ENCODE measurements at regions not wholly inside any gene's neighbourhood (a gene's known extent, or its start where the extent isn't known, plus 50 kb on each side); places are given as distances from the start of the nearest gene placed in this dataset.

GRCh38 chr3:178916223-178916622 lies 155.4 kb downstream of the ZMAT3 start:
- FAIRE-seq (no peak), DNase-seq (ENCODE audit: low read depth in 1 of 2, low spot score in 1 of 2) (no peak), ATAC-seq (no peak)
- ChIA-PET CTCF (no interaction called here), POLR2A (no interaction called here)
- Histone ChIP-seq H3K4me1 (no peaks in the 10 kb centered on the region), H3K4me3 (no peak overlapping the region), H3K27ac (no peak overlapping the region), H3K4me2 (no peak overlapping the region), H3K9me3 (no peaks in the 10 kb centered on the region)
- TF ChIP-seq, protein P1, sequence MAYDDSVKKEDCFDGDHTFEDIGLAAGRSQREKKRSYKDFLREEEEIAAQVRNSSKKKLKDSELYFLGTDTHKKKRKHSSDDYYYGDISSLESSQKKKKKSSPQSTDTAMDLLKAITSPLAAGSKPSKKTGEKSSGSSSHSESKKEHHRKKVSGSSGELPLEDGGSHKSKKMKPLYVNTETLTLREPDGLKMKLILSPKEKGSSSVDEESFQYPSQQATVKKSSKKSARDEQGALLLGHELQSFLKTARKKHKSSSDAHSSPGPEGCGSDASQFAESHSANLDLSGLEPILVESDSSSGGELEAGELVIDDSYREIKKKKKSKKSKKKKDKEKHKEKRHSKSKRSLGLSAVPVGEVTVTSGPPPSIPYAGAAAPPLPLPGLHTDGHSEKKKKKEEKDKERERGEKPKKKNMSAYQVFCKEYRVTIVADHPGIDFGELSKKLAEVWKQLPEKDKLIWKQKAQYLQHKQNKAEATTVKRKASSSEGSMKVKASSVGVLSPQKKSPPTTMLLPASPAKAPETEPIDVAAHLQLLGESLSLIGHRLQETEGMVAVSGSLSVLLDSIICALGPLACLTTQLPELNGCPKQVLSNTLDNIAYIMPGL (CRISPR knock-in tag; IDR thresholded peaks at IDR 0.05; ENCODE audit: borderline replicate concordance) = no peak
- TF ChIP-seq ZFP36 (IDR thresholded peaks at IDR 0.05; ENCODE audit: borderline replicate concordance, partially characterized antibody) = no peak
- no peak for TF ChIP-seq MYC (IDR thresholded peaks at IDR 0.05; ENCODE audit: borderline replicate concordance, low read length)
- no peak for TF ChIP-seq GATA3 (IDR thresholded peaks at IDR 0.05; ENCODE audit: borderline replicate concordance)
- TF ChIP-seq SREBF2 (IDR thresholded peaks at IDR 0.05) = no peak
- no peak for TF ChIP-seq USF2 (IDR thresholded peaks at IDR 0.05)
- no peak for TF ChIP-seq KDM1A (IDR thresholded peaks at IDR 0.05; ENCODE audit: low read depth)
- no peak for TF ChIP-seq HOXB13 (CRISPR knock-in tag; IDR thresholded peaks at IDR 0.05; ENCODE audit: low read depth)
- no peak for TF ChIP-seq BCL3 (IDR thresholded peaks at IDR 0.05)
- no peak for TF ChIP-seq FOSB (CRISPR knock-in tag; IDR thresholded peaks at IDR 0.05)

DNA sequence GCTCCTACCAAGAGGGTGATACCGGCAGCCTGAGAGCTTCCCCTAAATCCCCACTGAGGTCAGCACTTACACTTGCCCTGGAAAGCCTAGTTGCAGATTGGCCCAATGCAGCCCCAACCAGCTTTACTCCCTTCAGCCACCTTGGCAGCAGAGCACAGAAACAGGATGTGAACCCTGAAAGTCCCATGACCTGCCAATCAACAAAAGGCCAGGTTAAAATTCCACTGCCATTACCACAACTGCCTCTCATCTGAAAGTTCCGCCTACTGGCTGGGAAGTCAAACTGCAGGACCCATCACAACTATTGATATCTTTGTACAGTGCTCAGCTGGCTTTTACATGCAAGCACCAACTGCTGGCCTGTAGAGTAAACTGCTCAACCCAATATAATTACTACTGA lies 156.2 kb downstream of the ZMAT3 start:
- ChIA-PET CTCF (no interaction called here), POLR2A (no interaction called here)
- Histone ChIP-seq H3K4me2 (no peak overlapping the region), H3K27ac (no peak overlapping the region), H3K4me3 (no peak overlapping the region), H3K9me3 (no peaks in the 10 kb centered on the region), H3K4me1 (no peaks in the 10 kb centered on the region)
- WGBS (ENCODE audit: missing lambda C conversion rate) = 20% methylated on average over 1 of the region's 2 CpGs
- TF ChIP-seq NPAS2 (CRISPR knock-in tag; IDR thresholded peaks at IDR 0.05; ENCODE audit: borderline replicate concordance) (no peak), TFCP2L1 (CRISPR knock-in tag; IDR thresholded peaks at IDR 0.05) (no peak)
- DNase-seq (ENCODE audit: low read depth in 1 of 2, low spot score in 1 of 2) (no peak), ATAC-seq (no peak), FAIRE-seq (no peak)

- Histone ChIP-seq H3K9me3 (no peaks in the 10 kb centered on the region), H3K27ac (no peak overlapping the region), H3K4me2 (no peak overlapping the region), H3K4me1 (no peaks in the 10 kb centered on the region), H3K4me3 (no peak overlapping the region)
- DNase-seq (ENCODE audit: low read depth in 1 of 2, low spot score in 1 of 2) (no peak), ATAC-seq (no peak), FAIRE-seq (no peak)
- WGBS (ENCODE audit: missing lambda C conversion rate) = 0% methylated on average over 1 of the region's 1 CpG
- CTCF ChIA-PET = no interaction called here
- POLR2A ChIA-PET = no interaction called here
- no peak for TF ChIP-seq CEBPB (IDR thresholded peaks at IDR 0.05)
- no peak for TF ChIP-seq HDAC2 (IDR thresholded peaks at IDR 0.05)
- TF ChIP-seq NFE2L2 (conservative IDR thresholded peaks at IDR 0.05; ENCODE audit: low read length) = no peak
- no peak for TF ChIP-seq USF2 (IDR thresholded peaks at IDR 0.05)
- TF ChIP-seq EHMT2 (IDR thresholded peaks at IDR 0.05; ENCODE audit: low read depth) = no peak
- TF ChIP-seq CHD2 (IDR thresholded peaks at IDR 0.05; ENCODE audit: low read length, partially characterized antibody) = no peak
- no peak for TF ChIP-seq CBX8 (IDR thresholded peaks at IDR 0.05)
- no peak for TF ChIP-seq ZC3H11A (IDR thresholded peaks at IDR 0.05)
- no peak for TF ChIP-seq HOXB5 (CRISPR knock-in tag; IDR thresholded peaks at IDR 0.05)
- TF ChIP-seq RCOR1 (IDR thresholded peaks at IDR 0.05; ENCODE audit: low read depth, low read length) = no peak
- no peak for TF ChIP-seq HES2 (IDR thresholded peaks at IDR 0.05)
- no peak for TF ChIP-seq SMC3 (IDR thresholded peaks at IDR 0.05)
- no peak for TF ChIP-seq HEYL (CRISPR knock-in tag; IDR thresholded peaks at IDR 0.05)
- no peak for TF ChIP-seq CHD4 (IDR thresholded peaks at IDR 0.05; ENCODE audit: borderline replicate concordance)
- no peak for TF ChIP-seq CBX2 (IDR thresholded peaks at IDR 0.05; ENCODE audit: borderline replicate concordance, low read depth)
- TF ChIP-seq, protein P2, sequence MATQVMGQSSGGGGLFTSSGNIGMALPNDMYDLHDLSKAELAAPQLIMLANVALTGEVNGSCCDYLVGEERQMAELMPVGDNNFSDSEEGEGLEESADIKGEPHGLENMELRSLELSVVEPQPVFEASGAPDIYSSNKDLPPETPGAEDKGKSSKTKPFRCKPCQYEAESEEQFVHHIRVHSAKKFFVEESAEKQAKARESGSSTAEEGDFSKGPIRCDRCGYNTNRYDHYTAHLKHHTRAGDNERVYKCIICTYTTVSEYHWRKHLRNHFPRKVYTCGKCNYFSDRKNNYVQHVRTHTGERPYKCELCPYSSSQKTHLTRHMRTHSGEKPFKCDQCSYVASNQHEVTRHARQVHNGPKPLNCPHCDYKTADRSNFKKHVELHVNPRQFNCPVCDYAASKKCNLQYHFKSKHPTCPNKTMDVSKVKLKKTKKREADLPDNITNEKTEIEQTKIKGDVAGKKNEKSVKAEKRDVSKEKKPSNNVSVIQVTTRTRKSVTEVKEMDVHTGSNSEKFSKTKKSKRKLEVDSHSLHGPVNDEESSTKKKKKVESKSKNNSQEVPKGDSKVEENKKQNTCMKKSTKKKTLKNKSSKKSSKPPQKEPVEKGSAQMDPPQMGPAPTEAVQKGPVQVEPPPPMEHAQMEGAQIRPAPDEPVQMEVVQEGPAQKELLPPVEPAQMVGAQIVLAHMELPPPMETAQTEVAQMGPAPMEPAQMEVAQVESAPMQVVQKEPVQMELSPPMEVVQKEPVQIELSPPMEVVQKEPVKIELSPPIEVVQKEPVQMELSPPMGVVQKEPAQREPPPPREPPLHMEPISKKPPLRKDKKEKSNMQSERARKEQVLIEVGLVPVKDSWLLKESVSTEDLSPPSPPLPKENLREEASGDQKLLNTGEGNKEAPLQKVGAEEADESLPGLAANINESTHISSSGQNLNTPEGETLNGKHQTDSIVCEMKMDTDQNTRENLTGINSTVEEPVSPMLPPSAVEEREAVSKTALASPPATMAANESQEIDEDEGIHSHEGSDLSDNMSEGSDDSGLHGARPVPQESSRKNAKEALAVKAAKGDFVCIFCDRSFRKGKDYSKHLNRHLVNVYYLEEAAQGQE (IDR thresholded peaks at IDR 0.05) = no peak
- TF ChIP-seq RAD21 (conservative IDR thresholded peaks at IDR 0.05 in 1 of 2, IDR thresholded peaks at IDR 0.05 in 1 of 2) = no peak
Measured at GRCh38 chr3:178907081-178907480, 164.5 kb downstream of the ZMAT3 start.

Measured in A549 (cell line).